ENCODE measurements at regions not wholly inside any gene's neighbourhood (a gene's known extent, or its start where the extent isn't known, plus 50 kb on each side); places are given as distances from the start of the nearest gene placed in this dataset.

DNA sequence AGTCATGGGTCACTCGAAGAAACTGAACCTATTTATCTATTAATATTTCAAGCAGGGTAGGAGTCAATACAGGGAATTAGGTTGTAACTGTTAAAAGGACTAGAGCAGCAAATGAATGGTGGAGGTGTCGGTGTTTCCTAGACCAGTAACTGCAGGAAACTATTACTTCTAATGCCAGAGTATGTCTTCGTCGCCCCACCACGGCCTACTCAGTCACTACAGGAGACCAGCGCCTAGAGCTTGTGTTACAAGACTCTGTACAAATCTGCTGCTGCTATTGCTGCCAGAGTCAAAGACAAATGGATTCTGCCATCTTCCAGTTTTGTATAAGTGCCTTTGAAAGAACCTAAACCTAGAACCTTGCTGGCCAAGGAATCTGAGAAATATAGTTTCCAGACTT lies 343.9 kb downstream of the SOX4 start:
- TF ChIP-seq, protein P1, sequence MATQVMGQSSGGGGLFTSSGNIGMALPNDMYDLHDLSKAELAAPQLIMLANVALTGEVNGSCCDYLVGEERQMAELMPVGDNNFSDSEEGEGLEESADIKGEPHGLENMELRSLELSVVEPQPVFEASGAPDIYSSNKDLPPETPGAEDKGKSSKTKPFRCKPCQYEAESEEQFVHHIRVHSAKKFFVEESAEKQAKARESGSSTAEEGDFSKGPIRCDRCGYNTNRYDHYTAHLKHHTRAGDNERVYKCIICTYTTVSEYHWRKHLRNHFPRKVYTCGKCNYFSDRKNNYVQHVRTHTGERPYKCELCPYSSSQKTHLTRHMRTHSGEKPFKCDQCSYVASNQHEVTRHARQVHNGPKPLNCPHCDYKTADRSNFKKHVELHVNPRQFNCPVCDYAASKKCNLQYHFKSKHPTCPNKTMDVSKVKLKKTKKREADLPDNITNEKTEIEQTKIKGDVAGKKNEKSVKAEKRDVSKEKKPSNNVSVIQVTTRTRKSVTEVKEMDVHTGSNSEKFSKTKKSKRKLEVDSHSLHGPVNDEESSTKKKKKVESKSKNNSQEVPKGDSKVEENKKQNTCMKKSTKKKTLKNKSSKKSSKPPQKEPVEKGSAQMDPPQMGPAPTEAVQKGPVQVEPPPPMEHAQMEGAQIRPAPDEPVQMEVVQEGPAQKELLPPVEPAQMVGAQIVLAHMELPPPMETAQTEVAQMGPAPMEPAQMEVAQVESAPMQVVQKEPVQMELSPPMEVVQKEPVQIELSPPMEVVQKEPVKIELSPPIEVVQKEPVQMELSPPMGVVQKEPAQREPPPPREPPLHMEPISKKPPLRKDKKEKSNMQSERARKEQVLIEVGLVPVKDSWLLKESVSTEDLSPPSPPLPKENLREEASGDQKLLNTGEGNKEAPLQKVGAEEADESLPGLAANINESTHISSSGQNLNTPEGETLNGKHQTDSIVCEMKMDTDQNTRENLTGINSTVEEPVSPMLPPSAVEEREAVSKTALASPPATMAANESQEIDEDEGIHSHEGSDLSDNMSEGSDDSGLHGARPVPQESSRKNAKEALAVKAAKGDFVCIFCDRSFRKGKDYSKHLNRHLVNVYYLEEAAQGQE (IDR thresholded peaks at IDR 0.05) = no peak
- TF ChIP-seq, protein P2, sequence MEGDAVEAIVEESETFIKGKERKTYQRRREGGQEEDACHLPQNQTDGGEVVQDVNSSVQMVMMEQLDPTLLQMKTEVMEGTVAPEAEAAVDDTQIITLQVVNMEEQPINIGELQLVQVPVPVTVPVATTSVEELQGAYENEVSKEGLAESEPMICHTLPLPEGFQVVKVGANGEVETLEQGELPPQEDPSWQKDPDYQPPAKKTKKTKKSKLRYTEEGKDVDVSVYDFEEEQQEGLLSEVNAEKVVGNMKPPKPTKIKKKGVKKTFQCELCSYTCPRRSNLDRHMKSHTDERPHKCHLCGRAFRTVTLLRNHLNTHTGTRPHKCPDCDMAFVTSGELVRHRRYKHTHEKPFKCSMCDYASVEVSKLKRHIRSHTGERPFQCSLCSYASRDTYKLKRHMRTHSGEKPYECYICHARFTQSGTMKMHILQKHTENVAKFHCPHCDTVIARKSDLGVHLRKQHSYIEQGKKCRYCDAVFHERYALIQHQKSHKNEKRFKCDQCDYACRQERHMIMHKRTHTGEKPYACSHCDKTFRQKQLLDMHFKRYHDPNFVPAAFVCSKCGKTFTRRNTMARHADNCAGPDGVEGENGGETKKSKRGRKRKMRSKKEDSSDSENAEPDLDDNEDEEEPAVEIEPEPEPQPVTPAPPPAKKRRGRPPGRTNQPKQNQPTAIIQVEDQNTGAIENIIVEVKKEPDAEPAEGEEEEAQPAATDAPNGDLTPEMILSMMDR (IDR thresholded peaks at IDR 0.05; ENCODE audit: low read depth, low read length, missing input control) = no peak
- TF ChIP-seq, protein P3, sequence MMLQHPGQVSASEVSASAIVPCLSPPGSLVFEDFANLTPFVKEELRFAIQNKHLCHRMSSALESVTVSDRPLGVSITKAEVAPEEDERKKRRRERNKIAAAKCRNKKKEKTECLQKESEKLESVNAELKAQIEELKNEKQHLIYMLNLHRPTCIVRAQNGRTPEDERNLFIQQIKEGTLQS (IDR thresholded peaks at IDR 0.05) = no peak
- TF ChIP-seq GABPA (IDR thresholded peaks at IDR 0.05 in 1 of 2, conservative IDR thresholded peaks at IDR 0.05 in 1 of 2) = no peak
- no peak for TF ChIP-seq RAD21 (IDR thresholded peaks at IDR 0.05)
- TF ChIP-seq SP1 (IDR thresholded peaks at IDR 0.05) = no peak
- TF ChIP-seq, protein P4, sequence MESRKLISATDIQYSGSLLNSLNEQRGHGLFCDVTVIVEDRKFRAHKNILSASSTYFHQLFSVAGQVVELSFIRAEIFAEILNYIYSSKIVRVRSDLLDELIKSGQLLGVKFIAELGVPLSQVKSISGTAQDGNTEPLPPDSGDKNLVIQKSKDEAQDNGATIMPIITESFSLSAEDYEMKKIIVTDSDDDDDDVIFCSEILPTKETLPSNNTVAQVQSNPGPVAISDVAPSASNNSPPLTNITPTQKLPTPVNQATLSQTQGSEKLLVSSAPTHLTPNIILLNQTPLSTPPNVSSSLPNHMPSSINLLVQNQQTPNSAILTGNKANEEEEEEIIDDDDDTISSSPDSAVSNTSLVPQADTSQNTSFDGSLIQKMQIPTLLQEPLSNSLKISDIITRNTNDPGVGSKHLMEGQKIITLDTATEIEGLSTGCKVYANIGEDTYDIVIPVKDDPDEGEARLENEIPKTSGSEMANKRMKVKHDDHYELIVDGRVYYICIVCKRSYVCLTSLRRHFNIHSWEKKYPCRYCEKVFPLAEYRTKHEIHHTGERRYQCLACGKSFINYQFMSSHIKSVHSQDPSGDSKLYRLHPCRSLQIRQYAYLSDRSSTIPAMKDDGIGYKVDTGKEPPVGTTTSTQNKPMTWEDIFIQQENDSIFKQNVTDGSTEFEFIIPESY (IDR thresholded peaks at IDR 0.05) = no peak
- no peak for TF ChIP-seq YY1 (IDR thresholded peaks at IDR 0.05)
- TF ChIP-seq, protein P5, sequence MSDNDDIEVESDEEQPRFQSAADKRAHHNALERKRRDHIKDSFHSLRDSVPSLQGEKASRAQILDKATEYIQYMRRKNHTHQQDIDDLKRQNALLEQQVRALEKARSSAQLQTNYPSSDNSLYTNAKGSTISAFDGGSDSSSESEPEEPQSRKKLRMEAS (IDR thresholded peaks at IDR 0.05) = no peak
- no peak for TF ChIP-seq EGR1 (IDR thresholded peaks at IDR 0.05; ENCODE audit: low read depth in 2 of 2)
- TF ChIP-seq RXRA (IDR thresholded peaks at IDR 0.05) = no peak
